A549 (cell line): ENCODE measurements at regions not wholly inside any gene's neighbourhood (a gene's known extent, or its start where the extent isn't known, plus 50 kb on each side); places are given as distances from the start of the nearest gene placed in this dataset.
A peak's percentile ranks its signal among the peaks of the same experiment; 100 is the strongest.

Experiments used
- ATAC-seq, 2 experiments: fragments of 200-7000 bp in 1 of 2; fragments of >200 bp in 1 of 2; cut with Nextera tagmentation in 1 of 2; cut with Tn5 transposase in 1 of 2; 3 replicates each; pipeline versions ENCODE4 v1.8.0 to v1.9.1; 2018 to 2020; ENCODE audit warnings: mild to moderate bottlenecking in 1 of 2, moderate library complexity in 1 of 2
- CTCF ChIA-PET: fragments of 300-600 bp; sonication (Branson Sonifier 250); formaldehyde crosslinking; extraction: SDS; loops from one replicate; lab custom pipeline; 2021; ENCODE audit warnings: antibody characterized with exemption, inconsistent platforms; lab: Yijun Ruan, JAX
- POLR2A ChIA-PET: fragments of 350-600 bp; formaldehyde crosslinking; extraction: SDS; loops from one replicate; lab custom pipeline; 2021; ENCODE audit warnings: antibody characterized with exemption, inconsistent platforms; lab: Yijun Ruan, JAX
- DNase-seq, 2 experiments: peaks; one replicate each; pipeline versions ENCODE4 v3.0.0 to v3.0.0-alpha.2; 2011 to 2016; ENCODE audit warnings: low read depth in 1 of 2, low spot score in 1 of 2
- FAIRE-seq: peaks from 2 replicates; lab custom pipeline; 2011; peaks lifted over from hg19 to GRCh38; lab: Jason Lieb, UNC
- H3K27ac ChIP-seq, 2 experiments: fragments of >200 bp; sonication (Bioruptor Twin); formaldehyde crosslinking; 3 replicates each; pipeline ENCODE4 v1.5.1; 2016 to 2017
- H3K4me1 ChIP-seq: fragments of >200 bp; sonication (Bioruptor Twin); formaldehyde crosslinking; 3 replicates; pipeline ENCODE4 v1.6.1; 2016
- H3K4me2 ChIP-seq: fragments of >200 bp; sonication (Bioruptor Twin); formaldehyde crosslinking; 3 replicates; pipeline ENCODE4 v1.6.1; 2016
- H3K4me3 ChIP-seq: fragments of >200 bp; sonication (Bioruptor Twin); formaldehyde crosslinking; 3 replicates; pipeline ENCODE4 v1.5.1; 2016
- H3K9me3 ChIP-seq: fragments of >200 bp; sonication (Bioruptor Twin); formaldehyde crosslinking; 3 replicates; pipeline ENCODE4 v1.6.1; 2016
- ATOH8 ChIP-seq: fragments of 250-450 bp; sonication (Bioruptor Pico); IDR thresholded peaks from 2 replicates; pipeline ENCODE4 v1.5.0; 2020; ENCODE audit warnings: low read depth, mild to moderate bottlenecking, moderate library complexity
- BCL3 ChIP-seq: fragments of >200 bp; sonication (Bioruptor Twin); formaldehyde crosslinking; IDR thresholded peaks from 3 replicates; pipeline ENCODE4 v1.6.1; 2016
- BHLHE40 ChIP-seq: IDR thresholded peaks from 2 replicates; pipeline ENCODE4 v1.6.1; 2012; ENCODE audit warnings: low read depth, low read length, inconsistent platforms
- CBX2 ChIP-seq: fragments of 200-600 bp; sonication (generic); IDR thresholded peaks from 2 replicates; pipeline ENCODE4 v1.6.1; 2016; ENCODE audit warnings: low read depth, mild to moderate bottlenecking, borderline replicate concordance
- CBX8 ChIP-seq: fragments of 200-600 bp; sonication (generic); IDR thresholded peaks from 2 replicates; pipeline ENCODE4 v1.6.1; 2016
- CEBPB ChIP-seq, 2 experiments: fragments of >200 bp in 1 of 2; sonication (Bioruptor Twin) in 1 of 2; formaldehyde crosslinking in 1 of 2; IDR thresholded peaks; 2 replicates each; pipeline ENCODE4 v1.6.1; 2012 to 2016
- CHD4 ChIP-seq: fragments of 200-600 bp; sonication (generic); IDR thresholded peaks from 2 replicates; pipeline ENCODE4 v1.6.1; 2016; ENCODE audit warnings: antibody characterized with exemption, mild to moderate bottlenecking, borderline replicate concordance
- EHF ChIP-seq: fragments of 250-450 bp; sonication (Bioruptor Pico); IDR thresholded peaks from 2 replicates; pipeline ENCODE4 v1.5.0; 2020; ENCODE audit warnings: mild to moderate bottlenecking
- EHMT2 ChIP-seq: fragments of 200-600 bp; sonication (generic); IDR thresholded peaks from 2 replicates; pipeline ENCODE4 v1.6.1; 2016; ENCODE audit warnings: antibody characterized with exemption, low read depth, mild to moderate bottlenecking, moderate library complexity
- ESRRA ChIP-seq: fragments of 150-350 bp; IDR thresholded peaks from 2 replicates; pipeline ENCODE4 v1.6.1; 2014; ENCODE audit warnings: mild to moderate bottlenecking, low read length, borderline replicate concordance
- FOSL2 ChIP-seq, 2 experiments: fragments of 450-650 bp in 1 of 2; fragments of >200 bp in 1 of 2; sonication (Bioruptor Twin) in 1 of 2; formaldehyde crosslinking; IDR thresholded peaks; 2 replicates each; pipeline versions ENCODE4 v1.5.0 to v1.6.1; 2016 to 2020; ENCODE audit warnings: mild to moderate bottlenecking in 1 of 2, moderate library complexity in 1 of 2
- GATA3 ChIP-seq: IDR thresholded peaks from 2 replicates; pipeline ENCODE4 v1.6.1; 2012; ENCODE audit warnings: borderline replicate concordance
- HES2 ChIP-seq: fragments of >200 bp; sonication (Bioruptor Twin); formaldehyde crosslinking; IDR thresholded peaks from 2 replicates; pipeline ENCODE4 v1.6.1; 2016
- HOXB13 ChIP-seq: fragments of 250-450 bp; sonication (Bioruptor Pico); IDR thresholded peaks from 2 replicates; pipeline ENCODE4 v1.5.0; 2020; ENCODE audit warnings: low read depth, mild to moderate bottlenecking, moderate library complexity
- JUNB ChIP-seq: fragments of >200 bp; sonication (Bioruptor Twin); formaldehyde crosslinking; IDR thresholded peaks from 2 replicates; pipeline ENCODE4 v1.6.1; 2016
- KDM1A ChIP-seq: fragments of 200-600 bp; sonication (generic); IDR thresholded peaks from 2 replicates; pipeline ENCODE4 v1.6.1; 2016; ENCODE audit warnings: low read depth, mild to moderate bottlenecking
- MAFK ChIP-seq: fragments of 450-650 bp; IDR thresholded peaks from 2 replicates; pipeline ENCODE4 v1.6.1; 2014; ENCODE audit not compliant: partially characterized antibody
- MAX ChIP-seq: IDR thresholded peaks from 2 replicates; pipeline ENCODE4 v1.6.1; 2012
- MAZ ChIP-seq: fragments of 150-350 bp; IDR thresholded peaks from 2 replicates; pipeline ENCODE4 v1.6.1; 2014; ENCODE audit warnings: antibody characterized with exemption, low read depth, low read length, borderline replicate concordance
- NPAS2 ChIP-seq: fragments of 250-450 bp; sonication (Bioruptor Pico); IDR thresholded peaks from 2 replicates; pipeline ENCODE4 v1.8.0; 2022; ENCODE audit warnings: mild to moderate bottlenecking, moderate library complexity, borderline replicate concordance
- POLR2AphosphoS2 ChIP-seq: conservative IDR thresholded peaks from 2 replicates; pipeline ENCODE4 v1.6.1; 2012; ENCODE audit warnings: low read length, improper control_type of control experiment, inconsistent platforms
- RAD21 ChIP-seq, 2 experiments: fragments of >200 bp in 1 of 2; sonication (Bioruptor Twin) in 1 of 2; formaldehyde crosslinking in 1 of 2; IDR thresholded peaks in 1 of 2; conservative IDR thresholded peaks in 1 of 2; 2 replicates in 1 of 2; 3 replicates in 1 of 2; pipeline ENCODE4 v1.6.1; 2012 to 2018; ENCODE audit warnings: inconsistent platforms in 1 of 2
- RFX5 ChIP-seq: fragments of 450-650 bp; IDR thresholded peaks from 2 replicates; pipeline ENCODE4 v1.7.1; 2014; ENCODE audit warnings: antibody characterized with exemption, mild to moderate bottlenecking, moderate library complexity
- RNF2 ChIP-seq: fragments of 200-600 bp; sonication (generic); IDR thresholded peaks from 2 replicates; pipeline ENCODE4 v1.6.1; 2016; ENCODE audit warnings: low read depth, mild to moderate bottlenecking, antibody characterized with exemption, moderate library complexity, borderline replicate concordance
- SREBF2 ChIP-seq: fragments of 450-650 bp; IDR thresholded peaks from 2 replicates; pipeline ENCODE4 v1.6.1; 2014; ENCODE audit warnings: mild to moderate bottlenecking, moderate library complexity
- WGBS: methylation state at CpG from one replicate; pipeline ENCODE4 v1.1.6; 2017; ENCODE audit errors: missing lambda C conversion rate; 5-methylcytosine and 5-hydroxymethylcytosine counted together

- no peak overlapping the region for H3K4me2 ChIP-seq
- H3K4me3 ChIP-seq, result no peak overlapping the region
- POLR2A ChIA-PET, result no interaction called here
- DNase-seq (no peak), ATAC-seq (no peak), FAIRE-seq (no peak)
- WGBS, result 73% methylated on average over 8 of the region's 8 CpGs
- CTCF ChIA-PET, result interaction anchor here (0.7 kb wide), 1 partner anchor 10 kb away, joined by 3 read pairs; no protein-coding TSS in a partner anchor
- H3K27ac ChIP-seq, result no peak overlapping the region
- no peaks in the 10 kb centered on the region for H3K9me3 ChIP-seq
- no peaks in the 10 kb centered on the region for H3K4me1 ChIP-seq
- TF ChIP-seq ESRRA (no peak), HOXB13 (CRISPR knock-in tag) (no peak), RFX5 (no peak), GATA3 (no peak), ATOH8 (no peak), POLR2AphosphoS2 (no peak), CHD4 (no peak), BHLHE40 (no peak), EHF (CRISPR knock-in tag) (no peak)
These were observed 161.3 kb downstream of the KITLG start for GRCh38 chr12:88418856-88419497.

- no peak overlapping the region for H3K4me2 ChIP-seq
- DNase-seq (no peak), ATAC-seq (no peak), FAIRE-seq (no peak)
- TF ChIP-seq BCL3 (no peak), MAFK (no peak), KDM1A (no peak), MAX (no peak), RAD21 (conservative IDR thresholded peaks at IDR 0.05 in 1 of 2, IDR thresholded peaks at IDR 0.05 in 1 of 2) (no peak), ESRRA (no peak), CHD4 (no peak), MAZ (no peak), CBX8 (no peak), HES2 (no peak), EHMT2 (no peak), CBX2 (no peak), RNF2 (no peak), SREBF2 (no peak), RFX5 (no peak)
- no peak overlapping the region for H3K27ac ChIP-seq
- H3K4me1 ChIP-seq, result no peaks in the 10 kb centered on the region
- ChIA-PET POLR2A (no interaction called here), CTCF (interaction anchor here (0.7 kb wide), 1 partner anchor 9 kb away, joined by 3 read pairs; no protein-coding TSS in a partner anchor)
- WGBS, result 100% methylated on average over 1 of the region's 1 CpG
- H3K4me3 ChIP-seq, result no peak overlapping the region
- H3K9me3 ChIP-seq, result no peaks in the 10 kb centered on the region
These were observed 160.5 kb downstream of the KITLG start for GRCh38 chr12:88419794-88420193.

GRCh38 chr12:88420457-88420856 is 159.8 kb downstream of the KITLG start:
- Histone ChIP-seq H3K27ac (no peak overlapping the region), H3K4me3 (no peak overlapping the region)
- peak in 1 of 2 experiments; percentile 55; a peak in 4 of 6 replicates for ATAC-seq
- POLR2A ChIA-PET, result no interaction called here
- peak; percentile 46 to 82; a peak in 2 of 4 replicates for TF ChIP-seq CEBPB (IDR thresholded peaks at IDR 0.05)
- TF ChIP-seq NPAS2 (CRISPR knock-in tag), result no peak
- TF ChIP-seq FOSL2 (IDR thresholded peaks at IDR 0.05), result peak; percentile 16; the same call in 1 of the 2 replicates
- TF ChIP-seq FOSL2 (CRISPR knock-in tag; IDR thresholded peaks at IDR 0.05), result peak; percentile 42; the same call in 1 of the 2 replicates
- TF ChIP-seq JUNB, result 0 out of 2 replicates have a peak, but pooled peaks have one; percentile 52
- TF ChIP-seq, all 56 proteins: peak for 3
- Histone ChIP-seq H3K4me2 (no peak overlapping the region), H3K9me3 (no peaks in the 10 kb centered on the region), H3K4me1 (no peaks in the 10 kb centered on the region)
- FAIRE-seq (no peak), DNase-seq (peak; percentile 3 to 16)
- CTCF ChIA-PET, result interaction anchor here (0.6 kb wide), 1 partner anchor 532 kb away, joined by 3 read pairs; no protein-coding TSS in a partner anchor
